ENCODE measurements at regions not wholly inside any gene's neighbourhood (a gene's known extent, or its start where the extent isn't known, plus 50 kb on each side); places are given as distances from the start of the nearest gene placed in this dataset.

GRCh38 chr13:34004676-34005075 lies 186.7 kb downstream of the RFC3 start:
- DNase-seq, result no peak

- no peak for DNase-seq
Observed at GRCh38 chr13:34006011-34006410, 188.1 kb downstream of the RFC3 start.

- no peak for DNase-seq
Observed at GRCh38 chr13:34011552-34012085, 193.7 kb downstream of the RFC3 start.

GRCh38 chr13:34012382-34012781 lies 194.4 kb downstream of the RFC3 start:
- no peak for DNase-seq

- no peak for DNase-seq
Observed at GRCh38 chr13:34013061-34013460, 195.1 kb downstream of the RFC3 start.

GRCh38 chr13:34017231-34017630 lies 199.3 kb downstream of the RFC3 start:
- DNase-seq, result no peak

- no peak for DNase-seq
Observed at GRCh38 chr13:34019870-34020269, 201.9 kb downstream of the RFC3 start.

- DNase-seq, result no peak
Observed at GRCh38 chr13:34020388-34020787, 202.4 kb downstream of the RFC3 start.

GRCh38 chr13:34021619-34022018 lies 203.7 kb downstream of the RFC3 start:
- DNase-seq, result no peak

- no peak for DNase-seq
Observed at GRCh38 chr13:34025746-34026145, 207.8 kb downstream of the RFC3 start.

- DNase-seq, result no peak
Observed at GRCh38 chr13:34026308-34026707, 208.4 kb downstream of the RFC3 start.

- DNase-seq, result no peak
Observed at GRCh38 chr13:34028496-34029442, 210.8 kb downstream of the RFC3 start.

- DNase-seq, result no peak
Observed at GRCh38 chr13:34030782-34031181, 212.8 kb downstream of the RFC3 start.

GRCh38 chr13:34031610-34032009 lies 213.7 kb downstream of the RFC3 start:
- DNase-seq, result no peak

- no peak for DNase-seq
Observed at GRCh38 chr13:34034411-34034810, 216.5 kb downstream of the RFC3 start.

- DNase-seq, result no peak
Observed at GRCh38 chr13:34035178-34035577, 217.2 kb downstream of the RFC3 start.

- DNase-seq, result no peak
Observed at GRCh38 chr13:34035676-34036325, 217.9 kb downstream of the RFC3 start.

GRCh38 chr13:34037636-34038540 lies 219.9 kb downstream of the RFC3 start:
- DNase-seq, result no peak

GRCh38 chr13:34038541-34039068 lies 220.7 kb downstream of the RFC3 start:
- no peak for DNase-seq

GRCh38 chr13:34039678-34040077 lies 221.7 kb downstream of the RFC3 start:
- DNase-seq, result no peak

GRCh38 chr13:34040863-34041262 lies 222.9 kb downstream of the RFC3 start:
- DNase-seq, result no peak

GRCh38 chr13:34044041-34044440 lies 226.1 kb downstream of the RFC3 start:
- DNase-seq, result no peak

- no peak for DNase-seq
Observed at GRCh38 chr13:34044660-34045080, 226.7 kb downstream of the RFC3 start.
